K562 (cell line): ENCODE measurements at regions not wholly inside any gene's neighbourhood (a gene's known extent, or its start where the extent isn't known, plus 50 kb on each side); places are given as distances from the start of the nearest gene placed in this dataset.

Experiments used
- ATAC-seq: fragments of 200-7000 bp; cut with Tn5 transposase; 3 replicates; pipeline ENCODE4 v1.9.1; 2020; ENCODE audit warnings: moderate library complexity
- BruUV-seq: library from RNA; stranded (reverse); fragments of 400-500 nt; replicated peaks from 2 replicates; lab custom pipeline; 2021; lab: Mats Ljungman, UMichigan
- CTCF ChIA-PET: fragments of 300-600 bp; formaldehyde crosslinking; extraction: SDS; loops from one replicate; lab custom pipeline; 2021; ENCODE audit warnings: low intra/inter-chr PET ratio; lab: Yijun Ruan, JAX
- POLR2A ChIA-PET: fragments of 300-600, 350-650 bp; sonication (Branson Sonifier 250); formaldehyde crosslinking; extraction: SDS; loops from one replicate; lab custom pipeline; 2021; ENCODE audit warnings: antibody characterized with exemption, inconsistent platforms; lab: Yijun Ruan, JAX
- DNase-seq, 4 experiments: peaks; one replicate each; pipeline versions ENCODE4 v3.0.0 to v3.0.0-alpha.2; 2011 to 2018; ENCODE audit warnings: low spot score in 3 of 4, mixed read lengths in 3 of 4; ENCODE audit errors: extremely low read depth in 1 of 4
- FAIRE-seq: peaks from 2 replicates; lab custom pipeline; 2011; peaks lifted over from hg19 to GRCh38; lab: Jason Lieb, UNC
- H2AFZ ChIP-seq: 2 replicates; pipeline ENCODE4 v1.6.0; 2011; ENCODE audit warnings: low read depth, low read length, control low read depth, inconsistent platforms
- H3K27ac ChIP-seq: fragments of 200-600 bp; 3 replicates; pipeline ENCODE4 v1.8.0; 2011; ENCODE audit warnings: low read depth, mild to moderate bottlenecking, control low read depth, inconsistent platforms, low read length, moderate library complexity, mixed read lengths; ENCODE audit errors: extremely low read depth
- H3K27me3 ChIP-seq, 2 experiments: fragments of 300-600 bp in 1 of 2; 2 replicates in 1 of 2; 3 replicates in 1 of 2; pipeline versions ENCODE4 v1.6.0 to v1.8.0; 2011; ENCODE audit warnings: inconsistent platforms in 2 of 2, low read length in 2 of 2, mild to moderate bottlenecking in 1 of 2, mixed read lengths in 1 of 2, moderate library complexity in 1 of 2; ENCODE audit not compliant: control insufficient read depth in 2 of 2, insufficient read depth in 2 of 2
- H3K36me3 ChIP-seq: fragments of 300-600 bp; 3 replicates; pipeline ENCODE4 v1.8.0; 2011; ENCODE audit warnings: mild to moderate bottlenecking, low read length, inconsistent platforms; ENCODE audit not compliant: control insufficient read depth, insufficient read depth
- H3K4me1 ChIP-seq, 2 experiments: fragments of 200-600 bp in 1 of 2; replicated peaks in 1 of 2; 2 replicates in 1 of 2; 3 replicates in 1 of 2; pipeline versions ENCODE4 v1.5.1 to v1.8.0; 2011; ENCODE audit warnings: inconsistent platforms in 2 of 2, low read length in 2 of 2, mild to moderate bottlenecking in 1 of 2, mixed read lengths in 1 of 2, moderate library complexity in 1 of 2; ENCODE audit not compliant: control insufficient read depth in 2 of 2, insufficient read depth in 2 of 2
- H3K4me2 ChIP-seq: 2 replicates; pipeline ENCODE4 v1.6.1; 2011; ENCODE audit warnings: low read length, control low read depth, inconsistent platforms, mixed read lengths; ENCODE audit not compliant: insufficient read depth
- H3K4me3 ChIP-seq: fragments of 200-600 bp; sonication (generic), shearing (Covaris generic); 2 replicates; pipeline ENCODE4 v1.5.1; 2016; ENCODE audit warnings: control low read depth, inconsistent platforms
- H3K79me2 ChIP-seq: fragments of 200-600 bp; 3 replicates; pipeline ENCODE4 v1.8.0; 2011; ENCODE audit warnings: low read length, inconsistent platforms; ENCODE audit not compliant: control insufficient read depth, insufficient read depth
- H3K9ac ChIP-seq, 2 experiments: 2 replicates each; pipeline versions ENCODE4 v1.6.0 to v1.6.1; 2011; ENCODE audit warnings: low read depth in 2 of 2, low read length in 2 of 2, control low read depth in 1 of 2, inconsistent platforms in 1 of 2, mild to moderate bottlenecking in 1 of 2, mixed read lengths in 1 of 2; ENCODE audit not compliant: insufficient read depth in 1 of 2
- H3K9me1 ChIP-seq: one replicate; pipeline ENCODE4 v1.6.0; 2011; ENCODE audit warnings: inconsistent platforms, mild to moderate bottlenecking, low read length, moderate library complexity; ENCODE audit not compliant: control insufficient read depth, insufficient read depth
- H3K9me3 ChIP-seq: replicated peaks from 2 replicates; pipeline ENCODE4 v1.5.1; 2011; ENCODE audit warnings: low read depth, low read length, inconsistent platforms; ENCODE audit not compliant: control insufficient read depth, insufficient read depth
- H4K20me1 ChIP-seq: replicated peaks from 2 replicates; pipeline ENCODE4 v1.6.1; 2011; ENCODE audit warnings: low read length, inconsistent platforms, mixed read lengths; ENCODE audit not compliant: control insufficient read depth, insufficient read depth
- CHD2 ChIP-seq: IDR thresholded peaks from 2 replicates; pipeline ENCODE4 v1.6.1; 2011; ENCODE audit warnings: low read depth, low read length
- EGR1 ChIP-seq: fragments of 450-650 bp; conservative IDR thresholded peaks from 2 replicates; pipeline ENCODE4 v1.6.1; 2017; ENCODE audit warnings: mild to moderate bottlenecking
- NCOA2 ChIP-seq, 2 experiments: fragments of 450-650 bp; IDR thresholded peaks; 2 replicates each; pipeline ENCODE4 v1.6.1; 2018; ENCODE audit warnings: mild to moderate bottlenecking in 2 of 2, moderate library complexity in 1 of 2; ENCODE audit not compliant: partially characterized antibody in 2 of 2
- POLR3G ChIP-seq: IDR thresholded peaks from 2 replicates; pipeline ENCODE4 v1.6.1; 2011; ENCODE audit not compliant: insufficient read length, insufficient replicate concordance; ENCODE audit errors: extremely low read depth
- WGBS: fragments of 100-300 bp; shearing (Covaris generic); methylation state at CpG from one replicate; pipeline ENCODE4 v1.1.6; 2016; ENCODE audit warnings: low coverage, mixed read lengths; ENCODE audit not compliant: insufficient coverage; ENCODE audit errors: missing lambda C conversion rate; 5-methylcytosine and 5-hydroxymethylcytosine counted together
- in situ Hi-C: fragments of 300-500 bp; cut with MboI; formaldehyde crosslinking; loops from 4 replicates; pipeline ENCODE4 v1.15.0; 2018; ENCODE audit warnings: inconsistent platforms, mixed read lengths
- intact Hi-C: fragments of 100-400 bp; cut with micrococcal nuclease; formaldehyde crosslinking; loops from 2 replicates; pipeline ENCODE4 v1.14.2; 2022

GRCh38 chr17:71157297-71157696 is 963.5 kb upstream of the SOX9 start:
- CTCF ChIA-PET: no interaction called here
- no peaks in the 10 kb centered on the region for H3K9me3 ChIP-seq
- intact Hi-C loops: no loop called here
- TF ChIP-seq POLR3G (no peak), NCOA2 (IDR thresholded peaks at IDR 0.05; ENCODE audit: partially characterized antibody in 2 of 2) (no peak)
- TF ChIP-seq, all 486 proteins: peak for 0
- Histone ChIP-seq H3K4me1 (no peaks in the 10 kb centered on the region), H3K4me3 (no peak overlapping the region), H2AFZ (no peak overlapping the region), H4K20me1 (no peaks in the 10 kb centered on the region), H3K9me1 (no peaks in the 10 kb centered on the region), H3K27me3 (no peaks in the 10 kb centered on the region), H3K9ac (no peak overlapping the region), H3K36me3 (no peaks in the 10 kb centered on the region), H3K4me2 (no peak overlapping the region), H3K27ac (no peak overlapping the region), H3K79me2 (no peaks in the 10 kb centered on the region)
- 0% methylated on average over 2 of the region's 2 CpGs for WGBS
- no TSS peak for BruUV-seq
- in situ Hi-C loops: no loop called here
- POLR2A ChIA-PET: no interaction called here
- ATAC-seq (no peak), FAIRE-seq (no peak), DNase-seq (no peak)

GRCh38 chr17:71158437-71158836 is 962.4 kb upstream of the SOX9 start:
- POLR2A ChIA-PET: no interaction called here
- intact Hi-C loops: no loop called here
- H3K4me3 ChIP-seq: no peak overlapping the region
- TF ChIP-seq CHD2: no peak
- TF ChIP-seq EGR1: no peak
- TF ChIP-seq, all 486 proteins: peak for 0
- Histone ChIP-seq H4K20me1 (no peaks in the 10 kb centered on the region), H3K27me3 (no peaks in the 10 kb centered on the region), H3K9ac (no peak overlapping the region), H3K4me1 (no peaks in the 10 kb centered on the region), H3K36me3 (no peaks in the 10 kb centered on the region), H3K79me2 (no peaks in the 10 kb centered on the region), H3K9me1 (no peaks in the 10 kb centered on the region), H3K27ac (no peak overlapping the region), H3K4me2 (no peak overlapping the region), H3K9me3 (no peaks in the 10 kb centered on the region), H2AFZ (no peak overlapping the region)
- no peak for ATAC-seq
- CTCF ChIA-PET: no interaction called here
- no peak for FAIRE-seq
- BruUV-seq: no TSS peak
- DNase-seq: no peak
- 0% methylated on average over 4 of the region's 4 CpGs for WGBS
- in situ Hi-C loops: no loop called here
